HG03378 (cell line): ENCODE measurements at regions not wholly inside any gene's neighbourhood (a gene's known extent, or its start where the extent isn't known, plus 50 kb on each side); places are given as distances from the start of the nearest gene placed in this dataset.
"Not testable (repeated sequence)": the region's sequence is repeated elsewhere in the genome, so short reads cannot be mapped to it uniquely, and the experiment has no call there.

Experiments used
- ATAC-seq: cut with Tn5 transposase; IDR thresholded peaks from one replicate; pipeline ENCODE4 v1.9.1; 2021; ENCODE audit warnings: mild to moderate bottlenecking, moderate library complexity; ENCODE audit not compliant: unreplicated experiment

GRCh38 chr2:122740594-122740948, 985.1 kb downstream of the TSN start:
- ATAC-seq: no peak

- no peak for ATAC-seq
Measured at GRCh38 chr2:122741403-122741802, 986.0 kb downstream of the TSN start.

- no peak for ATAC-seq
Measured at GRCh38 chr2:122743021-122743675, 987.7 kb downstream of the TSN start.

GRCh38 chr2:122745603-122746002, 990.2 kb downstream of the TSN start:
- ATAC-seq: no peak

DNA sequence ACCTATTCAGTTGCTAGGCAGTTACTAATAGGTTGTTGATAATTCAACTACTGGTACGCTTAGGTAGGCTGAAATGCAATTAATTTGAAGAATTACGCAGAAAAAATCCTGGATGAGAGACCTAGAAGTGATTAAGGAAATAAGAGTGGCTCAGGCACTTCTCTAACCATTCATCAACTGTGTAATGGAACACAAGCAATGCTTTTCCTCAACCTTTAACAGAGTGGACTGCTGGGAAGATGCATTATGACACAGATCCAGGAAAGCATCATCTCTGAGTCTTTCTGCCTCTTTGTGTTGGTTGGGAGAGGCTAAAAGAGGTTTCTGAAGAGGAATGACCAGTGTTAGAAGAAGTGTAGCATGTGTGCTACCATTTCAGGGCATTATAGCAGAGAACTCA, 992.2 kb downstream of the TSN start:
- no peak for ATAC-seq

GRCh38 chr2:122748552-122749011, 993.1 kb downstream of the TSN start:
- no peak for ATAC-seq

DNA sequence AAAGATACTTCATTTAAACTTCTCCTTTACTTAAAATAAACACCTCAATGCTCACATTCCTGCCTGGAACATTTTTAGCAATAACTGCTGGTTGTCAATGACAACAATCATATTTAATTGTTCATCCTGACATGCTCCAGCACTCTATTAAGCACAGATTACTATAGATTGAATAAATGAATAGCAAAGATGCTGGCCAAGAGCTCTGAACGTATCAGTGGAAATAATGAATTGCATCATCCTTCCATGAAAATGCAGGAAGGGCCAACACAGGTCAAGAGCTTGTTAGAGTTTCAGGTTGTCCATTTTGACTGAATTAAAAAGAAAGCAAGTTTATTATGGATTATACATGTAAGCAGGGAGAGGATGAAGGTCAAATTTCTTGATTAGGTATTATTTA, 994.0 kb downstream of the TSN start:
- ATAC-seq: no peak

- no peak for ATAC-seq
Measured at GRCh38 chr2:122750095-122750494, 994.6 kb downstream of the TSN start.

GRCh38 chr2:122750808-122751207, 995.4 kb downstream of the TSN start:
- no peak for ATAC-seq

GRCh38 chr2:122753336-122753735, 997.9 kb downstream of the TSN start:
- ATAC-seq: no peak

DNA sequence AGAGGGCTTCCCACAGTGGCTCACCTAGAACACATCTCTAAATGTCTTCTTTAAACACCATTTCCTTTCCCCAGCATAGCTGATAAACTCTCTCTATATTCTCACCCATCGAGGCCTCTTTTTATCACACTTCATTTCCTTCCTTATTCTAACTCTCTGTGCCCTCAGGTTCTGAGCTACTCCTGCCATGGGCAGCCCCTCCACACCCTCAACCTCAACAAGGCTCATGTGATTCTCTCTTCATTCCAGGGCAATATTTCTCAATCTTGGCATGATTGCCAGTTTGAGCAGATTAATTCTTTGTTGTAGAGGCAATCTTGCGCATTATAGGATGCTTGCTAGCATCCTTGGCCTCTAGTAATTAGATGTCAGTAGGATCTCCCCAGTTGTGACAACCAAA, 999.1 kb downstream of the TSN start:
- ATAC-seq: no peak

- ATAC-seq: no peak
Measured at GRCh38 chr2:122755281-122755780, 999.9 kb downstream of the TSN start.

DNA sequence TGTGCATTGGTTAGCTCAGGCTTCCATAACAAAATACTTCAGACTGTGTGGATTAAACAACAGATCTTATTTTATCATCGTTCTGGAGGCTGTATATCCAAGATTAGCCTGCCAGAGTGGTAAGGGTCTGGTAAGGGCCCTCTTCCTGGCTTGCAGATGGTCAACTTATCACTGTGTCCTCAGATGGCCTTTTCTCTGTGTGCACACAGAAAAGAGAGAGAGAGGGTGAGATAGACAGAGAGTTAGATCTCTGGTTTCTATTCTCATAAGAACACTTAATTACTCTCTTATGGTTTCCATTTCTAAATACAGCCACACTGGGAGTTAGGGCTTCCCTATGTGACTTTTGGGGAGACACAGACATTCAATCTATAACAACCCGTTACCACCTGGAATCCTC, 1003.5 kb downstream of the TSN start:
- ATAC-seq: no peak

GRCh38 chr2:122764014-122764413, 1008.6 kb downstream of the TSN start:
- no peak for ATAC-seq

DNA sequence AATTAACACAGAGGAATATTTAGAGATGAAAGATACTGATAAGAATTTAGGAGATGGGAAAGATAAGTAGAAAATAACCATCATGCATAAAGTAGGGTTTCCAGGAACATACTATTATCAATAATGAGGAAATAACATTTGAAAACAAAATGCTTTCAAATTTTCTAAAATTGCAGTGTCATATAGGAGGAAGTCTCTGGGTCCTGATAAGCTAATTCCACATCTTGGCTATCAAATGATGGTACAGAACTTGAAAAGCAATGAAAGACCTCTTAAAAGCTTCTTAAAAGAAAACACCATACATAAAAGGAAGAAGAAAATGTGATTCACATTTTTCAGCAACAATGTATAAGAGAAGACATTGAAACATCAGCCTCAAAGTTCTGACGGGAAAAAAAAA, 1024.8 kb downstream of the TSN start:
- ATAC-seq: no peak

DNA sequence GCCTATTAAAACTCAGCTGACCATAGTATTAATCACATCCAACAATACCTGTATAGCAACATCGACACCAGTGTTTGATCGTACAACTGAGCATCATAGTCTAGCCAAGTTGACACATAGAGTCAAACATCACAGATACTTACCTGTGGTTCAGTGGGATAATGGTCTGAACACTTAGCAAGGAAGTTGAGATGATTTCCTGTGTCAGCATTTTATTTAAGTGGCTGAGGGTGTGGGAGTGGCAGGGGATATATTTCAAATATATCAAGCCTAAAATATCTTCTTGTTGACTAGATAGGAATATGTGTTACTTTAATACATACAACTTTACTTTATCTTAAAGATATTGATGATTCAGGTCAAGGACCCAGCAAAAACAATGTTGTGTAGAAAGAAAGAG, 1038.6 kb downstream of the TSN start:
- no peak for ATAC-seq

- ATAC-seq: no peak
Measured at GRCh38 chr2:122795763-122796162, 1040.3 kb downstream of the TSN start.

DNA sequence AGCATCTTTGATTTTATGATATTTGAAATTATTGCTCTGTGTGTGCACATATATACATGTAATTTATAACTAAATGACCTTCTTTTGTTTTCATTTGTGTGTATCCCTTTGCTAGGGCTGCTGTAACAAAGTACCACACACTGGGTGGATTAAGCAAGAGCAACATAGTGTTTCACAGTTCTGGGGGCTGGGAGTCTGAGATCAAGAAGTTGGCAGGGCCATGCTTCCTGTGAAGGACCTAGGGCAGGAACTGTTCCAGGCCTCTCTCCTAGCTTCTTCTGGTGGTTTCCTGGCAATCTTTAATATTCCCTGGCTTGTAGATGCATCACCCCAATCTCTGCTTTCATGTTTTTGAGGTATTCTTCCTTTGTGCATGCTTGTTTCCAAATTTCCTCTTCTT, 1043.9 kb downstream of the TSN start:
- ATAC-seq: no peak

- no peak for ATAC-seq
Measured at GRCh38 chr2:122800781-122801180, 1045.3 kb downstream of the TSN start.

GRCh38 chr2:122804494-122804893, 1049.0 kb downstream of the TSN start:
- no peak for ATAC-seq

DNA sequence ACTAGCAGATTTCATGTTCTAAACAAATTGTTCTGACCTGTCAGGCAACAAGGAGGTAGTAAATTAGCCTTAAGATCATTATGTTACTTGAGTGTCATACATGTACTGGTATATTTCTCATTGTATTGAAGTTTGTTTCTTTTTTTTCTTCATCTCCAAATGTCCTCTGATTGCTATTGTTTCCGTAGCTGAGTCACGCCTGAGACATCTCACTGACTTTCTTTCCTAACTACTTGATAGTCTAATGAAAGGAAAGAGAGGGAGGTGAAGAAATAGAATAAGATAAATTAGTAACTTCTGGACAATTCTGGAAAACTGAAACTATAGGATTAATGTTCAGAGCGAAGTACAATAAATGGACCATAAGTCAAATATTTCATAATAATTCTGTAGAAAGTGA, 1049.9 kb downstream of the TSN start:
- ATAC-seq: no peak

- ATAC-seq: no peak
Measured at GRCh38 chr2:122808286-122808969, 1053.0 kb downstream of the TSN start.

GRCh38 chr2:122812214-122812613, 1056.8 kb downstream of the TSN start:
- ATAC-seq: not testable (repeated sequence)
